Dermis microvascular lymphatic vessel endothelial cell (primary cell): ENCODE measurements at regions not wholly inside any gene's neighbourhood (a gene's known extent, or its start where the extent isn't known, plus 50 kb on each side); places are given as distances from the start of the nearest gene placed in this dataset.

Experiments used
- DNase-seq, 2 donors: peaks; one replicate each; pipeline versions ENCODE4 v3.0.0 to v3.0.0-alpha.2; 2010; ENCODE audit warnings: low read depth in 2 of 2

- DNase-seq: no peak
Observed at GRCh38 chr1:185368913-185369491, 52.0 kb upstream of the IVNS1ABP start.

- DNase-seq: peak in 1 of 2 donors; percentile 9
Observed at GRCh38 chr1:185368313-185368855, 51.3 kb upstream of the IVNS1ABP start.

GRCh38 chr1:185367218-185367617 is 50.2 kb upstream of the IVNS1ABP start:
- DNase-seq: peak; percentile 90
